NCI-H2171 treated with DMSO at 0.1 percent for 48 hours (cell line): ENCODE measurements at regions not wholly inside any gene's neighbourhood (a gene's known extent, or its start where the extent isn't known, plus 50 kb on each side); places are given as distances from the start of the nearest gene placed in this dataset.

Source experiments
- DNase-seq: peaks from one replicate; lab custom pipeline; 2025; lab: John Stamatoyannopoulos, UW

- DNase-seq = no peak
Measured at GRCh38 chr3:146655333-146655996, 50.3 kb upstream of the PLSCR5 start.
